GM21737 (cell line): ENCODE measurements at regions not wholly inside any gene's neighbourhood (a gene's known extent, or its start where the extent isn't known, plus 50 kb on each side); places are given as distances from the start of the nearest gene placed in this dataset.

Experiments used
- ATAC-seq: cut with Tn5 transposase; IDR thresholded peaks from one replicate; pipeline ENCODE4 v1.9.1; 2021; ENCODE audit warnings: mild to moderate bottlenecking, moderate library complexity; ENCODE audit not compliant: unreplicated experiment

DNA sequence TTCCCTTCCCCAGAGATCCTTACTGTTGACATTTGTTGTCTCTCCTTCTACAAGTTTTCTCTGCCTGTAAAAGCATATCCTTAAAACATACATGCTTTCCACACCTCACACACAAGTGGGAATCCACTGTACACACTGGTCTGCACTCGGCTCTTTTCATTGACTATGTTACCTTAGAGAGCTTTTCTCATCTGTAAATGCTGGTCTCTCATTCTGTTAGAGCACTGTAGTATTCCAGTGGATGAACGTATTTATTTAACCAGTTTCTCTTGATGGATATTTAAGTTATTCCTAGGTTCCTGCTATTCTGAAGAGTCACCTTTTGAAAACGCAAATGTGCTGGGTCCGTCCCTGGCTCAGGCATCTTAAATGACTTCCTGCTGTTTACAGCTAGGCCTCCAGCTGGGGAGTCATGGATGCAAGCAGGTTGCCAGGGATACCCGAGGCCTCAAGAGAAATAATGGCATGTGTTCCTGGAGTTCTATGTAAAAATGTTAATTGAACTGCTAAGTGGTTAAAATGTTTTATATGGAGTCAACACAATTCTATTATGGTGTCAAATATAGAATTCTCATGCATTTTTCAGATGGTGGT, 61.1 kb upstream of the TGM3 start:
- no peak for ATAC-seq

DNA sequence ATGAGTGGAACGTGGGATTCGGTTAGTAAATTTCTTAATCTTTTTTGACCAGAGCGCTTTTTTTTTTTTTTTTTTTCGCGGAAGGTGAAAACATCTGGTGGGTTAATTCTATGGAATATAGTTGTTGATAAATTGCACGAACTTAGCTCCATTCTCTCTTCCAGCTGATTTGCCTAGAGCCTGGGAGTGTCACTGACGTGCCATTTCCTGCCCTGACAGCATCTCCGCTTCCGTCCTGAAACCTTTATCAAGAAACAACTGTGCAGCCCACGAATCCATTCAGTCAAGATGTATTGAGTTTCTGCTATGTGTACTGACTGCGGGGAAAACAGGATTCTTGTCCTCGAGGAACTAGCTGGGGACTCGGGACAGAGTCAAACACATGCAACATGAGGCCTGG, 59.5 kb upstream of the TGM3 start:
- no peak for ATAC-seq

DNA sequence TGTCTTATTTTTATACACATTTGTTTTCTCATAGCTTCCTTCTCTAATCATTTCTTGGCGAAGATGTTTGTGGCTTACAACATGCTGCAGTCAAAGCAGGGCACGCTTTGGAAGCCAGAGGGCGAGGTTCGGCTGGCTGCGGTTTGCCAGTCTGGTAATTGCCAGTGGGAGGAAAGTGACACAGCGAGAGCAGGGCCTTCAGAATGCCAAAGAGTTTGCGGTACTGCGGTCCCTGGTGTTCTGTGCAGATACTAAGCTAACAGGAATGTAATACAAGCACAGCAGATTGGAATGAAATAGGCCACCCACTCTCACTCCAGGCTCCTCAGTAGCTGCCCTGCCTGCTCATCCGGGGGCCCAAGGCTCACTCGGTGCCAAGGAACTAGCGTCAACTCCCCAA, 58.7 kb upstream of the TGM3 start:
- ATAC-seq: no peak

DNA sequence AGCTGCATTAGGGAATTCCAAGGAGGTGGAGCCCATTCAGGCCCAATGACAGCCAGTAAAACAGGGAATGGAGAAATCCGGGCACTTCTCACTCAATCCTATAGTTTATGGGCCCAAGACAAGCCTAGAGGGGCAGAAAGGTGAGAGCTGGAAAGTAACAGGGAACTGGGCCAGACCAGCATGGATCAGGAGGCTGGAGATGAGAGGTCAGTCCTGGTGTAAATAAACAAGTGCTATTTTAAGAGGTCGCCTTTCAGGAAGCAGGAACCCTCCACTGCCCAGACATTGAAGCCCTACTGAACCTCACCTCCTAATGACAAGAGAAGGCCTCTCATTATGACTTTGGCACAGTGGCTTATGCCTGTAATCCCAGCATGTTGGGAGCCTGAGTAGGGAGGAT, 57.2 kb upstream of the TGM3 start:
- no peak for ATAC-seq

- ATAC-seq: no peak
These were observed 55.0 kb upstream of the TGM3 start for GRCh38 chr20:2240835-2241234.

- no peak for ATAC-seq
These were observed 53.1 kb upstream of the TGM3 start for GRCh38 chr20:2242678-2243077.

- no peak for ATAC-seq
These were observed 51.3 kb upstream of the TGM3 start for GRCh38 chr20:2244523-2244922.

GRCh38 chr20:2244993-2245392, 50.8 kb upstream of the TGM3 start:
- ATAC-seq: no peak

DNA sequence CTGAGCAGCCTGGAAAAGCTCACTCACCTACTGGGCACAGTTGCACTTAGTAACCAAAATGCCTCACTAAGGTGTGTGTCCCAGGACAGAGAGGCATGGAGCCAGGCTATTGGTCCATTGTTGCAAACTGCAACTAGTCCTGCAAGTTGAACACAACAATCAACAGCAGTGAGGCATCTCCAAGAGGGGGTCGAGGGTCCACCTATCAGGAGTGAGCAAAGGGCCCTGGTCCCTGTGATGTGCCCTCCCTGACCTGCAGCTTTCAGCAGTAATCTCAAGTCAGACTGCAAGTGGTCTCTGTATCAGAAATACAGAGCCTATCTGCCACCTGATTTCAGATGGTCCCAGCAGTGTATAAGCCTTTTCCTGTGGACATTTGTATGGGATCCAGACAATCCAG, 50.2 kb upstream of the TGM3 start:
- no peak for ATAC-seq
